CD8-positive, alpha-beta memory T cell (primary cell): ENCODE measurements at regions not wholly inside any gene's neighbourhood (a gene's known extent, or its start where the extent isn't known, plus 50 kb on each side); places are given as distances from the start of the nearest gene placed in this dataset.

ENCODE experiments used
- CTCF ChIA-PET: fragments of 350-600 bp; sonication (Branson Sonifier 250); formaldehyde crosslinking; loops from one replicate; lab custom pipeline; 2021; ENCODE audit warnings: antibody characterized with exemption; lab: Charles Lee
- POLR2A ChIA-PET: fragments of 350-600 bp; sonication (Branson Sonifier 250); formaldehyde crosslinking; loops from one replicate; lab custom pipeline; 2021; ENCODE audit warnings: antibody characterized with exemption; lab: Charles Lee
- DNase-seq, 5 donors: peaks; one replicate each; pipeline versions ENCODE4 v3.0.0 to v3.0.0-alpha.2; 2020 to 2022; ENCODE audit warnings: mixed read lengths in 1 of 5
- H3K27ac ChIP-seq: one replicate; pipeline ENCODE4 v1.7.0; 2013; ENCODE audit warnings: low read depth, mild to moderate bottlenecking, low read length, moderate library complexity
- H3K27me3 ChIP-seq: 2 replicates; pipeline ENCODE4 v1.7.0; 2013; ENCODE audit warnings: low read length, mild to moderate bottlenecking; ENCODE audit not compliant: insufficient read depth, poor library complexity, severe bottlenecking
- H3K36me3 ChIP-seq: 2 replicates; pipeline ENCODE4 v1.7.0; 2013; ENCODE audit warnings: mild to moderate bottlenecking, low read length, moderate library complexity; ENCODE audit not compliant: insufficient read depth
- H3K4me1 ChIP-seq: 2 replicates; pipeline ENCODE4 v1.7.0; 2013; ENCODE audit warnings: mild to moderate bottlenecking, low read length, moderate library complexity; ENCODE audit not compliant: insufficient read depth
- H3K4me3 ChIP-seq: 2 replicates; pipeline ENCODE4 v1.7.0; 2013; ENCODE audit warnings: mild to moderate bottlenecking, low read length
- H3K9me3 ChIP-seq: 2 replicates; pipeline ENCODE4 v1.7.0; 2013; ENCODE audit warnings: mild to moderate bottlenecking, low read length
- H3K27ac Mint-ChIP-seq, 8 donors: one replicate each; pipeline ENCODE4 v1.8.0; 2020 to 2021; ENCODE audit warnings: mixed read lengths in 8 of 8, mild to moderate bottlenecking in 6 of 8, inconsistent platforms in 3 of 8, moderate library complexity in 3 of 8
- H3K27me3 Mint-ChIP-seq, 2 donors: one replicate each; pipeline ENCODE4 v1.8.0; 2020 to 2021; ENCODE audit warnings: mixed read lengths in 2 of 2, mild to moderate bottlenecking in 1 of 2, moderate library complexity in 1 of 2
- H3K36me3 Mint-ChIP-seq, 3 donors: one replicate each; pipeline ENCODE4 v1.8.0; 2020 to 2021; ENCODE audit warnings: mixed read lengths in 3 of 3, inconsistent platforms in 1 of 3, mild to moderate bottlenecking in 1 of 3
- H3K4me1 Mint-ChIP-seq, 3 donors: one replicate each; pipeline ENCODE4 v1.8.0; 2020 to 2021; ENCODE audit warnings: mixed read lengths in 3 of 3, inconsistent platforms in 1 of 3, mild to moderate bottlenecking in 1 of 3
- H3K4me3 Mint-ChIP-seq, 7 donors: one replicate each; pipeline ENCODE4 v1.8.0; 2020 to 2021; ENCODE audit warnings: mixed read lengths in 7 of 7, mild to moderate bottlenecking in 6 of 7, moderate library complexity in 4 of 7, inconsistent platforms in 2 of 7
- H3K9me3 Mint-ChIP-seq, 5 donors: one replicate each; pipeline ENCODE4 v1.8.0; 2020 to 2022; ENCODE audit warnings: mixed read lengths in 5 of 5, mild to moderate bottlenecking in 3 of 5, moderate library complexity in 2 of 5, inconsistent platforms in 1 of 5

- POLR2A ChIA-PET: no interaction called here
- no peak overlapping the region for H3K4me3 Mint-ChIP-seq
- H3K9me3 Mint-ChIP-seq: peaks cover 0 to 1% (median 0%) of the 10 kb centered on the region in 5 donors
- peaks cover 0 to 3% (median 0%) of the 10 kb centered on the region in 3 donors for H3K36me3 Mint-ChIP-seq
- H3K4me1 Mint-ChIP-seq: no peaks in the 10 kb centered on the region
- peaks cover 3 to 16% of the 10 kb centered on the region in 2 donors for H3K27me3 Mint-ChIP-seq
- H3K27ac Mint-ChIP-seq: no peak overlapping the region
- CTCF ChIA-PET: no interaction called here
- no peaks in the 10 kb centered on the region for H3K9me3 ChIP-seq
- no peak overlapping the region for H3K27ac ChIP-seq
- no peak overlapping the region for H3K4me3 ChIP-seq
- no peaks in the 10 kb centered on the region for H3K27me3 ChIP-seq
- no peaks in the 10 kb centered on the region for H3K36me3 ChIP-seq
- H3K4me1 ChIP-seq: no peaks in the 10 kb centered on the region
- no peak for DNase-seq
These were observed 325.2 kb upstream of the NRIP1 start for GRCh38 chr21:15390049-15390448.

- peaks cover 0 to 3% of the 10 kb centered on the region in 2 donors for H3K27me3 Mint-ChIP-seq
- peak overlapping the region in 1 of 8 donors; percentile 4 for H3K27ac Mint-ChIP-seq
- no peak overlapping the region for H3K4me3 ChIP-seq
- no peak overlapping the region for H3K27ac ChIP-seq
- no peak for DNase-seq
- no peaks in the 10 kb centered on the region for H3K9me3 Mint-ChIP-seq
- no peaks in the 10 kb centered on the region for H3K27me3 ChIP-seq
- no peak overlapping the region for H3K4me3 Mint-ChIP-seq
- no peaks in the 10 kb centered on the region for H3K36me3 ChIP-seq
- no peaks in the 10 kb centered on the region for H3K4me1 ChIP-seq
- no peaks in the 10 kb centered on the region for H3K9me3 ChIP-seq
- CTCF ChIA-PET: no interaction called here
- H3K4me1 Mint-ChIP-seq: no peaks in the 10 kb centered on the region
- no peaks in the 10 kb centered on the region for H3K36me3 Mint-ChIP-seq
- POLR2A ChIA-PET: no interaction called here
These were observed 332.5 kb upstream of the NRIP1 start for GRCh38 chr21:15397258-15397657.

- no peaks in the 10 kb centered on the region for H3K36me3 ChIP-seq
- H3K27me3 ChIP-seq: no peaks in the 10 kb centered on the region
- H3K4me1 Mint-ChIP-seq: no peaks in the 10 kb centered on the region
- H3K27me3 Mint-ChIP-seq: no peaks in the 10 kb centered on the region
- H3K9me3 Mint-ChIP-seq: no peaks in the 10 kb centered on the region
- H3K9me3 ChIP-seq: no peaks in the 10 kb centered on the region
- H3K36me3 Mint-ChIP-seq: no peaks in the 10 kb centered on the region
- POLR2A ChIA-PET: no interaction called here
- no peak overlapping the region for H3K4me3 ChIP-seq
- peak overlapping the region in 1 of 8 donors; percentile 40 for H3K27ac Mint-ChIP-seq
- H3K4me3 Mint-ChIP-seq: no peak overlapping the region
- no peak overlapping the region for H3K27ac ChIP-seq
- CTCF ChIA-PET: no interaction called here
- no peaks in the 10 kb centered on the region for H3K4me1 ChIP-seq
- DNase-seq: no peak
These were observed 328.9 kb upstream of the USP25 start for GRCh38 chr21:15400905-15401304.

- no peak overlapping the region for H3K4me3 Mint-ChIP-seq
- no peak overlapping the region for H3K4me3 ChIP-seq
- no peaks in the 10 kb centered on the region for H3K36me3 Mint-ChIP-seq
- H3K27me3 ChIP-seq: no peaks in the 10 kb centered on the region
- ChIA-PET POLR2A (no interaction called here), CTCF (no interaction called here)
- no peaks in the 10 kb centered on the region for H3K9me3 Mint-ChIP-seq
- H3K27me3 Mint-ChIP-seq: no peaks in the 10 kb centered on the region
- H3K36me3 ChIP-seq: no peaks in the 10 kb centered on the region
- H3K27ac ChIP-seq: no peak overlapping the region
- H3K27ac Mint-ChIP-seq: no peak overlapping the region
- H3K4me1 Mint-ChIP-seq: no peaks in the 10 kb centered on the region
- no peak for DNase-seq
- no peaks in the 10 kb centered on the region for H3K9me3 ChIP-seq
- H3K4me1 ChIP-seq: no peaks in the 10 kb centered on the region
These were observed 328.5 kb upstream of the USP25 start for GRCh38 chr21:15401331-15401730.

- H3K27me3 Mint-ChIP-seq: peaks cover 0 to 4% of the 10 kb centered on the region in 2 donors
- Histone ChIP-seq H3K4me1 (no peaks in the 10 kb centered on the region), H3K9me3 (no peaks in the 10 kb centered on the region), H3K27ac (no peak overlapping the region), H3K27me3 (no peaks in the 10 kb centered on the region), H3K36me3 (no peaks in the 10 kb centered on the region), H3K4me3 (no peak overlapping the region)
- ChIA-PET POLR2A (no interaction called here), CTCF (no interaction called here)
- no peak overlapping the region for H3K27ac Mint-ChIP-seq
- no peaks in the 10 kb centered on the region for H3K4me1 Mint-ChIP-seq
- no peaks in the 10 kb centered on the region for H3K9me3 Mint-ChIP-seq
- no peak for DNase-seq
- no peak overlapping the region for H3K4me3 Mint-ChIP-seq
- H3K36me3 Mint-ChIP-seq: no peaks in the 10 kb centered on the region
These were observed 324.6 kb upstream of the USP25 start for GRCh38 chr21:15405214-15405613.

- ChIA-PET POLR2A (no interaction called here), CTCF (no interaction called here)
- no peak overlapping the region for H3K4me3 ChIP-seq
- no peaks in the 10 kb centered on the region for H3K9me3 ChIP-seq
- no peaks in the 10 kb centered on the region for H3K27me3 ChIP-seq
- Mint-ChIP-seq H3K4me1 (no peaks in the 10 kb centered on the region), H3K27ac (no peak overlapping the region), H3K9me3 (no peaks in the 10 kb centered on the region), H3K27me3 (peaks cover 0 to 4% of the 10 kb centered on the region in 2 donors), H3K4me3 (no peak overlapping the region), H3K36me3 (peaks cover 0 to 10% (median 0%) of the 10 kb centered on the region in 3 donors)
- no peak for DNase-seq
- no peak overlapping the region for H3K27ac ChIP-seq
- no peaks in the 10 kb centered on the region for H3K36me3 ChIP-seq
- H3K4me1 ChIP-seq: no peaks in the 10 kb centered on the region
These were observed 323.0 kb upstream of the USP25 start for GRCh38 chr21:15406791-15407190.

- Mint-ChIP-seq H3K4me3 (no peak overlapping the region), H3K9me3 (peaks cover 0 to 3% (median 0%) of the 10 kb centered on the region in 5 donors), H3K4me1 (no peaks in the 10 kb centered on the region), H3K27me3 (peaks cover 0 to 4% of the 10 kb centered on the region in 2 donors), H3K27ac (no peak overlapping the region), H3K36me3 (peaks cover 0 to 13% (median 0%) of the 10 kb centered on the region in 3 donors)
- ChIA-PET POLR2A (no interaction called here), CTCF (no interaction called here)
- Histone ChIP-seq H3K27ac (no peak overlapping the region), H3K4me1 (no peaks in the 10 kb centered on the region), H3K4me3 (no peak overlapping the region), H3K27me3 (no peaks in the 10 kb centered on the region), H3K36me3 (no peaks in the 10 kb centered on the region), H3K9me3 (no peaks in the 10 kb centered on the region)
- DNase-seq: no peak
These were observed 322.2 kb upstream of the USP25 start for GRCh38 chr21:15407585-15407984.

- DNase-seq: no peak
- Mint-ChIP-seq H3K27me3 (peaks cover 0 to 4% of the 10 kb centered on the region in 2 donors), H3K9me3 (peaks cover 0 to 3% (median 0%) of the 10 kb centered on the region in 5 donors), H3K4me1 (no peaks in the 10 kb centered on the region), H3K27ac (no peak overlapping the region), H3K36me3 (peaks cover 0 to 13% (median 0%) of the 10 kb centered on the region in 3 donors), H3K4me3 (no peak overlapping the region)
- ChIA-PET CTCF (no interaction called here), POLR2A (no interaction called here)
- Histone ChIP-seq H3K4me3 (no peak overlapping the region), H3K9me3 (no peaks in the 10 kb centered on the region), H3K4me1 (no peaks in the 10 kb centered on the region), H3K36me3 (no peaks in the 10 kb centered on the region), H3K27me3 (no peaks in the 10 kb centered on the region), H3K27ac (no peak overlapping the region)
These were observed 321.7 kb upstream of the USP25 start for GRCh38 chr21:15408089-15408488.

GRCh38 chr21:15409031-15409430 lies 320.8 kb upstream of the USP25 start:
- Histone ChIP-seq H3K9me3 (no peaks in the 10 kb centered on the region), H3K27me3 (no peaks in the 10 kb centered on the region), H3K27ac (no peak overlapping the region), H3K4me1 (no peaks in the 10 kb centered on the region), H3K36me3 (no peaks in the 10 kb centered on the region), H3K4me3 (no peak overlapping the region)
- no peak for DNase-seq
- H3K4me3 Mint-ChIP-seq: no peak overlapping the region
- no peak overlapping the region for H3K27ac Mint-ChIP-seq
- ChIA-PET CTCF (no interaction called here), POLR2A (no interaction called here)
- peaks cover 0 to 13% (median 0%) of the 10 kb centered on the region in 3 donors for H3K36me3 Mint-ChIP-seq
- no peaks in the 10 kb centered on the region for H3K4me1 Mint-ChIP-seq
- peaks cover 0 to 4% of the 10 kb centered on the region in 2 donors for H3K27me3 Mint-ChIP-seq
- H3K9me3 Mint-ChIP-seq: peaks cover 0 to 3% (median 0%) of the 10 kb centered on the region in 5 donors
